ENCODE measurements at regions not wholly inside any gene's neighbourhood (a gene's known extent, or its start where the extent isn't known, plus 50 kb on each side); places are given as distances from the start of the nearest gene placed in this dataset.

DNA sequence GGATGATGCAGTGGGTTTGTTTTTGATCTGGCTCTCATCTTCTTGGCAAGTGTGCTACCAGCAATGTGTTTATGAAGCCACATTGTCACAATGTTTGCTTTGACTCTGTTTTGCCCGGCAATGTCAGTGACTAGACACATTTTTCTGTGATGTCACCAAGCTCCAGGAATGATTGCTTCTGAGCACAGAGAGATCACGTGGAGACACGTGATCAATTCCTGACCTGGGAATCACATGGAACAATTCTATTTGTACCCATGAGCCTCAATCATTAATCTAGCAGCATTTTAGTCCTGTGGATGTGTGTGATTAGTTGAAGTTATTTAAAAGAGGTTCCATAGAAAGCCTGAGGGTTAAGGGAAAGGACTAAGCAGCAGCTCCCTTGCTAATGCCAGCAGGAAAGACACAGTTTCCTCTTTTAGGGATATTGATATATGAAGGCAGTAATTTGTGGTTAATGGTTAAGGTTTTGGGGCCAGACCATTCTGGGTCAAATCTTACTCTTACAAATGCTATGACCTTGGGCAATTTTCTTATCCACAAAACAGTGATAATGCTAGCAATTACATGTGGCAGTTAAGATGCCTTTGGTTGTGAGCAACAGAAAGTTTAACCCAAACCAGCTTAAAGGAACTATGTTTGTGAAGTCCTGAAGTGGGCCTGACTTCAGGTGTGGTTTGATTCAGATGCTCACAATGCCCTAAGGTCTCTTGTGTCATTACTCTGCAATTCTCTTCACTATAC lies 59.0 kb downstream of the FASLG start:
- no peak for DNase-seq
- no peak overlapping the region for H3K4me3 ChIP-seq (ENCODE audit: low read depth, low read length)
- H3K36me3 ChIP-seq = no peaks in the 10 kb centered on the region
- TF ChIP-seq, protein P1, sequence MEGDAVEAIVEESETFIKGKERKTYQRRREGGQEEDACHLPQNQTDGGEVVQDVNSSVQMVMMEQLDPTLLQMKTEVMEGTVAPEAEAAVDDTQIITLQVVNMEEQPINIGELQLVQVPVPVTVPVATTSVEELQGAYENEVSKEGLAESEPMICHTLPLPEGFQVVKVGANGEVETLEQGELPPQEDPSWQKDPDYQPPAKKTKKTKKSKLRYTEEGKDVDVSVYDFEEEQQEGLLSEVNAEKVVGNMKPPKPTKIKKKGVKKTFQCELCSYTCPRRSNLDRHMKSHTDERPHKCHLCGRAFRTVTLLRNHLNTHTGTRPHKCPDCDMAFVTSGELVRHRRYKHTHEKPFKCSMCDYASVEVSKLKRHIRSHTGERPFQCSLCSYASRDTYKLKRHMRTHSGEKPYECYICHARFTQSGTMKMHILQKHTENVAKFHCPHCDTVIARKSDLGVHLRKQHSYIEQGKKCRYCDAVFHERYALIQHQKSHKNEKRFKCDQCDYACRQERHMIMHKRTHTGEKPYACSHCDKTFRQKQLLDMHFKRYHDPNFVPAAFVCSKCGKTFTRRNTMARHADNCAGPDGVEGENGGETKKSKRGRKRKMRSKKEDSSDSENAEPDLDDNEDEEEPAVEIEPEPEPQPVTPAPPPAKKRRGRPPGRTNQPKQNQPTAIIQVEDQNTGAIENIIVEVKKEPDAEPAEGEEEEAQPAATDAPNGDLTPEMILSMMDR (IDR thresholded peaks at IDR 0.05; ENCODE audit: low read depth, low read length) = no peak
- H3K27me3 ChIP-seq (ENCODE audit: insufficient read depth, low read depth, severe bottlenecking) = peaks cover 62% of the 10 kb centered on the region
- no peak overlapping the region for H3K27ac ChIP-seq
- H3K9me3 ChIP-seq (ENCODE audit: severe bottlenecking) = no peaks in the 10 kb centered on the region

DNA sequence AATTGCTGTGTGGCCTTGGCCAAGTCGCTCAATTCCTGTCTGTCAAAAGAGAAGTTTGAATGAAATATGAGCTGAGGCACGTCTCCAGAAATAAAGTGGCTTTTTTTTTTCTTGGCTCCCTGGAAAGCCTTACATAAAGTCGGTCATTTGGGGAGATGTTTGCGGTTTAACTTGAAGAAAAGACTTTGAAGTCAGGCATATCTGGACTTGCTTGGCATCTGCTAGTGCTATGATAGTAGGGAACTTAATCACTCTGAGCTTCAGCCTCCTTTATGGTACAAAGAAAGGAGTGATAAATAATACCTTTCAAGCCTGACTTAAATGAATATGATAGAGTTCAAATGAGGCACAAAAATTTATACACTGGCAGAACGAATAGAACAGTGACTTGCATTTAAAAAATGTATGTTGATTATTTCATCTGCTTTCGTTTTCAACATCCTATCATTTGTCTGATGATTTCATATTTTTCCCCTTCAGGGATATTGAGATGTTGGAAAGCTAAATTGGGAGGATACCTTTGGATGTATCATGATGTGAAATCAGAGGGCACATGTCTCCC lies 60.2 kb downstream of the FASLG start:
- H3K4me3 ChIP-seq (ENCODE audit: low read depth, low read length) = no peak overlapping the region
- no peak overlapping the region for H3K27ac ChIP-seq
- H3K27me3 ChIP-seq (ENCODE audit: insufficient read depth, low read depth, severe bottlenecking) = peaks cover 68% of the 10 kb centered on the region
- TF ChIP-seq, protein P1 (IDR thresholded peaks at IDR 0.05; ENCODE audit: low read depth, low read length) = no peak
- no peaks in the 10 kb centered on the region for H3K9me3 ChIP-seq (ENCODE audit: severe bottlenecking)
- DNase-seq = no peak
- no peaks in the 10 kb centered on the region for H3K36me3 ChIP-seq

DNA sequence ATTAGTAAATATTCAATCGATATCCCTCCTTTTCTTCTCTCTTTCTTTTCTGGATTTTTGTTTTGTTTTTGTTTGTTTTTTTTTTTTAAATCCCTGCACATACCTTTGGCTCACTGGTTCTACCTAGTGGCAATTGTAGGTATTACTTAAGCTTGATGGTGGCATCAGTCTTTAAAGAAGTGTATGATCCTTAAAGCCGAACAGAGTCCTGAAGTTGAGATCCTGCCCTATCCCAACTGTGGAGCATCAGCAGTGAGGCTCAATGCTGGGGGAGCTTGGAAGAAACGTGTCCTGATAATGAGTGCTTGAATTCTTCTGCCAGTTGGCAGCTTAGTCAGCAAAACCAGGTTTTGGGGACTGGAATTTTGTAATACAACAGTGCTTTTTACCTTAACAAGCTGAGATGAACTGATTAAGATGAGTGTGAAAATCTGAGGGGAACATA lies 60.8 kb downstream of the FASLG start:
- Histone ChIP-seq H3K36me3 (no peaks in the 10 kb centered on the region), H3K27me3 (ENCODE audit: insufficient read depth, low read depth, severe bottlenecking) (peaks cover 64% of the 10 kb centered on the region), H3K4me3 (ENCODE audit: low read depth, low read length) (no peak overlapping the region), H3K27ac (no peak overlapping the region), H3K9me3 (ENCODE audit: severe bottlenecking) (no peaks in the 10 kb centered on the region)
- DNase-seq = no peak
- TF ChIP-seq, protein P1 (IDR thresholded peaks at IDR 0.05; ENCODE audit: low read depth, low read length) = peak; percentile 55

DNA sequence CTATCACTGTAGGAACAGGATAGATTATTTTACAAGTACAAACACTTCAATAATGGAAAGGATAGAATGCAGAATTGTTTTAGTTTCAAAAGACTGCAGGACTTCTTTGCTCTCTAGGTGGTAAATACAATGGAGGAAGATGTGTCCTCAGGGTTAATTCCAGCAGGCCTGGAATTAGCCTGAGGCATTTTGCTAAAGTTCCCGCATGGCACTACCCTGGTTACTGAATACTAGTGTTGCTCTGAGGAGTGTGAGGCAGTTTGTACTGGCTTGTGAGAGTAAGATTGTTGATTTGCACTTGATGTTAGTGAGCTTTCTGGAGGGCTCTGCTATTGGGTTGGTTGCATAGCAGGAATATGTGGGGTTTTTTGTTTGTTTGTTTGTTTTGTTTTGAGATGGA lies 61.4 kb downstream of the FASLG start:
- peaks cover 58% of the 10 kb centered on the region for H3K27me3 ChIP-seq (ENCODE audit: insufficient read depth, low read depth, severe bottlenecking)
- no peak for DNase-seq
- TF ChIP-seq, protein P1 (IDR thresholded peaks at IDR 0.05; ENCODE audit: low read depth, low read length) = no peak

DNA sequence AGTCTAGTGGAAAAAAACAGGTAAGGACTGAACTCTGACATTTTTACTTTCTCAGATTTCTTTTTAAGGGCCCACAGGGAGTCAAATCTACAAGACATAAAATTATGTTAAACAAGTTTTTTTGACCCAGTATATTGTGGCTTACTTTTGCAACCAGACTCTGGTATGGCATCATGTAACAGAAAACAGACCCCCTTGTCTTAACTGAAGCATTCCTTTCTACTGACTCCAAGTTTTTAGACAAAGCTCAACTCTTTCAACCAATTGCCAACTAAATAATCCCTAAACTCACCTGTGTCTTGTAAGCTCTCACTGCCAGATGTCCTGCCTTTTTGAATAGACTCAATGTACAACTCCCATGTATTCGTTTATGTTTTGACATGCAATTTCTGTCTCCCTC lies 64.3 kb downstream of the FASLG start:
- no peak overlapping the region for H3K4me3 ChIP-seq (ENCODE audit: low read depth, low read length)
- peaks cover 47% of the 10 kb centered on the region for H3K27me3 ChIP-seq (ENCODE audit: insufficient read depth, low read depth, severe bottlenecking)
- TF ChIP-seq, protein P1 (IDR thresholded peaks at IDR 0.05; ENCODE audit: low read depth, low read length) = no peak
- DNase-seq = no peak
- H3K27ac ChIP-seq = no peak overlapping the region
- no peaks in the 10 kb centered on the region for H3K36me3 ChIP-seq
- H3K9me3 ChIP-seq (ENCODE audit: severe bottlenecking) = no peaks in the 10 kb centered on the region

More for the DNA sequence above, 61.4 kb downstream of the FASLG start:
- Histone ChIP-seq H3K4me3 (ENCODE audit: low read depth, low read length) (no peak overlapping the region), H3K36me3 (no peaks in the 10 kb centered on the region), H3K27ac (no peak overlapping the region), H3K9me3 (ENCODE audit: severe bottlenecking) (no peaks in the 10 kb centered on the region)

All from WERI-Rb-1 (cell line).